HepG2 (cell line): ENCODE measurements at regions not wholly inside any gene's neighbourhood (a gene's known extent, or its start where the extent isn't known, plus 50 kb on each side); places are given as distances from the start of the nearest gene placed in this dataset.

ENCODE experiments used
- ARID2 ChIP-seq: sonication (generic); formaldehyde crosslinking; IDR thresholded peaks from 2 replicates; pipeline ENCODE4 v1.8.1; 2022; ENCODE audit warnings: mild to moderate bottlenecking, missing genetic modification reagents, borderline replicate concordance
- ATAD3A ChIP-seq: sonication (generic); formaldehyde crosslinking; IDR thresholded peaks from 2 replicates; pipeline ENCODE4 v1.4.0; 2020; ENCODE audit warnings: missing genetic modification reagents
- CREB1 ChIP-seq, 2 experiments: fragments of 450-650 bp in 1 of 2; IDR thresholded peaks; 2 replicates each; pipeline ENCODE4 v1.6.1; 2016 to 2017; ENCODE audit warnings: control low read depth in 1 of 2, mild to moderate bottlenecking in 1 of 2, missing compliant biosample characterization in 1 of 2, missing genetic modification characterization in 1 of 2
- FOXP1 ChIP-seq, 2 experiments: fragments of 450-650 bp in 1 of 2; IDR thresholded peaks; 2 replicates each; pipeline ENCODE4 v1.6.1; 2017 to 2018; ENCODE audit warnings: antibody characterized with exemption in 1 of 2
- GATAD2A ChIP-seq: IDR thresholded peaks from 2 replicates; pipeline ENCODE4 v1.6.1; 2016
- HDAC2 ChIP-seq: sonication (generic); formaldehyde crosslinking; IDR thresholded peaks from 2 replicates; pipeline ENCODE4 v1.4.0; 2020; ENCODE audit warnings: missing genetic modification reagents
- HNF4A ChIP-seq: sonication (generic); formaldehyde crosslinking; IDR thresholded peaks from 2 replicates; pipeline ENCODE4 v1.4.0; 2020; ENCODE audit warnings: missing genetic modification reagents
- IKZF1 ChIP-seq: fragments of 450-650 bp; IDR thresholded peaks from 2 replicates; pipeline ENCODE4 v1.7.1; 2016
- KDM6A ChIP-seq: IDR thresholded peaks from 2 replicates; pipeline ENCODE4 v1.6.1; 2016; ENCODE audit warnings: low read depth
- KLF16 ChIP-seq, 2 experiments: sonication (generic) in 1 of 2; formaldehyde crosslinking in 1 of 2; IDR thresholded peaks; 2 replicates each; pipeline versions ENCODE4 v1.6.1 to v1.8.0; 2016 to 2023; ENCODE audit warnings: missing genetic modification reagents in 2 of 2, missing compliant biosample characterization in 1 of 2
- PHF20 ChIP-seq: sonication (generic); formaldehyde crosslinking; IDR thresholded peaks from 2 replicates; pipeline ENCODE4 v1.5.0; 2020; ENCODE audit warnings: mild to moderate bottlenecking, missing genetic modification reagents
- PHF21A ChIP-seq: sonication (generic); formaldehyde crosslinking; IDR thresholded peaks from 2 replicates; pipeline ENCODE4 v1.5.0; 2020; ENCODE audit warnings: mild to moderate bottlenecking, missing genetic modification reagents
- ZBTB21 ChIP-seq: sonication (generic); formaldehyde crosslinking; IDR thresholded peaks from 2 replicates; pipeline ENCODE4 v1.4.0; 2020; ENCODE audit warnings: missing genetic modification reagents
- ZC3H4 ChIP-seq: sonication (generic); formaldehyde crosslinking; IDR thresholded peaks from 2 replicates; pipeline ENCODE4 v1.4.0; 2020; ENCODE audit warnings: missing genetic modification reagents, borderline replicate concordance
- ZNF180 ChIP-seq: sonication (generic); formaldehyde crosslinking; IDR thresholded peaks from 2 replicates; pipeline ENCODE4 v1.4.0; 2020; ENCODE audit warnings: low read depth, missing genetic modification reagents, borderline replicate concordance
- ZNF20 ChIP-seq: sonication (generic); formaldehyde crosslinking; IDR thresholded peaks from 2 replicates; pipeline ENCODE4 v1.4.0; 2020; ENCODE audit warnings: mild to moderate bottlenecking, moderate library complexity, missing genetic modification reagents
- ZNF446 ChIP-seq: sonication (generic); formaldehyde crosslinking; IDR thresholded peaks from 2 replicates; pipeline ENCODE4 v1.5.0; 2020; ENCODE audit warnings: mild to moderate bottlenecking, missing genetic modification reagents
- ZSCAN29 ChIP-seq: sonication (generic); formaldehyde crosslinking; conservative IDR thresholded peaks from 2 replicates; pipeline ENCODE4 v1.4.0; 2020; ENCODE audit warnings: mild to moderate bottlenecking, missing genetic modification reagents
- TF ChIP-seq, protein P1 (sequence below): sonication (generic); formaldehyde crosslinking; IDR thresholded peaks from 2 replicates; pipeline ENCODE4 v1.4.0; 2020; ENCODE audit warnings: missing genetic modification reagents
- TF ChIP-seq, protein P2 (sequence below): sonication (generic); formaldehyde crosslinking; IDR thresholded peaks from 2 replicates; pipeline ENCODE4 v1.4.0; 2020; ENCODE audit warnings: mild to moderate bottlenecking, missing genetic modification reagents
- TF ChIP-seq, protein P3 (sequence below): sonication (generic); formaldehyde crosslinking; conservative IDR thresholded peaks from 2 replicates; pipeline ENCODE4 v1.4.0; 2020; ENCODE audit warnings: missing genetic modification reagents
- TF ChIP-seq, protein P4 (sequence below): sonication (generic); formaldehyde crosslinking; IDR thresholded peaks from 2 replicates; pipeline ENCODE4 v1.4.0; 2020; ENCODE audit warnings: missing genetic modification reagents

DNA sequence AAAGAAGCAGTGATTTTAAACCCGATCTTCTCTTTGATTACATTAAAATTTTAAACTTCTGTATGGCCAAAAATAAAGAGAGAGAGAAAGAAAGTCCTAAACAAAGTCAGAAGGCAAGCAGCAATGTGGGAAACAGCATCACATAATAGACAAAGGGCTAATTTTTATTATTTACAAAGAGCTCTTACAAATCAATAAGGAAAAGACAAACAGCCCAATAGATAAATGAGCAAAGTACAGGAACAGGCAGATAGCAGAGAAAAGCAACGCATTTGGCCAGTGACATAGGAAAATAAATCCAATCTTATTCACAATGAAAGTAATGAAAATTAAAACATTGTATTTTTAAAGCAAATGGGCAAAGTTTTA, 93.1 kb downstream of the SALL1 start (continued):
- TF ChIP-seq ZNF180 (no peak), KLF16 (CRISPR knock-in tag; IDR thresholded peaks at IDR 0.05) (no peak), ZC3H4 (CRISPR knock-in tag) (no peak), FOXP1 (IDR thresholded peaks at IDR 0.05) (peak; percentile 12; the same call in 1 of the 2 replicates), FOXP1 (CRISPR knock-in tag; IDR thresholded peaks at IDR 0.05) (peak; percentile 45; the same call in 1 of the 2 replicates), PHF21A (CRISPR knock-in tag) (no peak), ATAD3A (CRISPR knock-in tag) (no peak), HNF4A (peak; percentile 64), PHF20 (CRISPR knock-in tag) (no peak), ZSCAN29 (CRISPR knock-in tag) (no peak), IKZF1 (no peak), ZBTB21 (CRISPR knock-in tag) (no peak), ARID2 (CRISPR knock-in tag) (no peak), HDAC2 (CRISPR knock-in tag) (no peak), ZNF446 (CRISPR knock-in tag) (no peak), KDM6A (0 out of 2 replicates have a peak, but pooled peaks have one; percentile 27), CREB1 (IDR thresholded peaks at IDR 0.05) (no peak), CREB1 (CRISPR knock-in tag; IDR thresholded peaks at IDR 0.05) (no peak), ZNF20 (CRISPR knock-in tag) (no peak), GATAD2A (CRISPR knock-in tag) (peak; percentile 36; the same call in 1 of the 2 replicates)
- TF ChIP-seq, protein P1, sequence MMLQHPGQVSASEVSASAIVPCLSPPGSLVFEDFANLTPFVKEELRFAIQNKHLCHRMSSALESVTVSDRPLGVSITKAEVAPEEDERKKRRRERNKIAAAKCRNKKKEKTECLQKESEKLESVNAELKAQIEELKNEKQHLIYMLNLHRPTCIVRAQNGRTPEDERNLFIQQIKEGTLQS (CRISPR knock-in tag), result no peak
- TF ChIP-seq, protein P2, sequence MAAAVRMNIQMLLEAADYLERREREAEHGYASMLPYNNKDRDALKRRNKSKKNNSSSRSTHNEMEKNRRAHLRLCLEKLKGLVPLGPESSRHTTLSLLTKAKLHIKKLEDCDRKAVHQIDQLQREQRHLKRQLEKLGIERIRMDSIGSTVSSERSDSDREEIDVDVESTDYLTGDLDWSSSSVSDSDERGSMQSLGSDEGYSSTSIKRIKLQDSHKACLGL, result no peak
- TF ChIP-seq, protein P3, sequence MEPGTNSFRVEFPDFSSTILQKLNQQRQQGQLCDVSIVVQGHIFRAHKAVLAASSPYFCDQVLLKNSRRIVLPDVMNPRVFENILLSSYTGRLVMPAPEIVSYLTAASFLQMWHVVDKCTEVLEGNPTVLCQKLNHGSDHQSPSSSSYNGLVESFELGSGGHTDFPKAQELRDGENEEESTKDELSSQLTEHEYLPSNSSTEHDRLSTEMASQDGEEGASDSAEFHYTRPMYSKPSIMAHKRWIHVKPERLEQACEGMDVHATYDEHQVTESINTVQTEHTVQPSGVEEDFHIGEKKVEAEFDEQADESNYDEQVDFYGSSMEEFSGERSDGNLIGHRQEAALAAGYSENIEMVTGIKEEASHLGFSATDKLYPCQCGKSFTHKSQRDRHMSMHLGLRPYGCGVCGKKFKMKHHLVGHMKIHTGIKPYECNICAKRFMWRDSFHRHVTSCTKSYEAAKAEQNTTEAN (CRISPR knock-in tag), result no peak
- TF ChIP-seq, protein P4, sequence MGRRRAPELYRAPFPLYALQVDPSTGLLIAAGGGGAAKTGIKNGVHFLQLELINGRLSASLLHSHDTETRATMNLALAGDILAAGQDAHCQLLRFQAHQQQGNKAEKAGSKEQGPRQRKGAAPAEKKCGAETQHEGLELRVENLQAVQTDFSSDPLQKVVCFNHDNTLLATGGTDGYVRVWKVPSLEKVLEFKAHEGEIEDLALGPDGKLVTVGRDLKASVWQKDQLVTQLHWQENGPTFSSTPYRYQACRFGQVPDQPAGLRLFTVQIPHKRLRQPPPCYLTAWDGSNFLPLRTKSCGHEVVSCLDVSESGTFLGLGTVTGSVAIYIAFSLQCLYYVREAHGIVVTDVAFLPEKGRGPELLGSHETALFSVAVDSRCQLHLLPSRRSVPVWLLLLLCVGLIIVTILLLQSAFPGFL (CRISPR knock-in tag), result no peak
